ENCODE measurements at regions not wholly inside any gene's neighbourhood (a gene's known extent, or its start where the extent isn't known, plus 50 kb on each side); places are given as distances from the start of the nearest gene placed in this dataset.

GRCh38 chr16:76899767-76900166 lies 291.2 kb upstream of the MON1B start:
- TF ChIP-seq SIN3A (IDR thresholded peaks at IDR 0.05; ENCODE audit: borderline replicate concordance, insufficient read depth, low read depth, low read length) (no peak), TCF7L2 (IDR thresholded peaks at IDR 0.05; ENCODE audit: low read depth, low read length) (no peak), POLR2AphosphoS5 (IDR thresholded peaks at IDR 0.05; ENCODE audit: low read depth, low read length) (no peak)
- TF ChIP-seq, protein P1, sequence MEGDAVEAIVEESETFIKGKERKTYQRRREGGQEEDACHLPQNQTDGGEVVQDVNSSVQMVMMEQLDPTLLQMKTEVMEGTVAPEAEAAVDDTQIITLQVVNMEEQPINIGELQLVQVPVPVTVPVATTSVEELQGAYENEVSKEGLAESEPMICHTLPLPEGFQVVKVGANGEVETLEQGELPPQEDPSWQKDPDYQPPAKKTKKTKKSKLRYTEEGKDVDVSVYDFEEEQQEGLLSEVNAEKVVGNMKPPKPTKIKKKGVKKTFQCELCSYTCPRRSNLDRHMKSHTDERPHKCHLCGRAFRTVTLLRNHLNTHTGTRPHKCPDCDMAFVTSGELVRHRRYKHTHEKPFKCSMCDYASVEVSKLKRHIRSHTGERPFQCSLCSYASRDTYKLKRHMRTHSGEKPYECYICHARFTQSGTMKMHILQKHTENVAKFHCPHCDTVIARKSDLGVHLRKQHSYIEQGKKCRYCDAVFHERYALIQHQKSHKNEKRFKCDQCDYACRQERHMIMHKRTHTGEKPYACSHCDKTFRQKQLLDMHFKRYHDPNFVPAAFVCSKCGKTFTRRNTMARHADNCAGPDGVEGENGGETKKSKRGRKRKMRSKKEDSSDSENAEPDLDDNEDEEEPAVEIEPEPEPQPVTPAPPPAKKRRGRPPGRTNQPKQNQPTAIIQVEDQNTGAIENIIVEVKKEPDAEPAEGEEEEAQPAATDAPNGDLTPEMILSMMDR (IDR thresholded peaks at IDR 0.05) = no peak
